CD4-positive, alpha-beta T cell treated with Interleukin-2 at 100 ng/mL for 4 hours (primary cell): ENCODE measurements at regions not wholly inside any gene's neighbourhood (a gene's known extent, or its start where the extent isn't known, plus 50 kb on each side); places are given as distances from the start of the nearest gene placed in this dataset.

Source experiments
- DNase-seq: peaks from one replicate; pipeline ENCODE4 v3.0.0-alpha.2; 2020; ENCODE audit warnings: low spot score

DNA sequence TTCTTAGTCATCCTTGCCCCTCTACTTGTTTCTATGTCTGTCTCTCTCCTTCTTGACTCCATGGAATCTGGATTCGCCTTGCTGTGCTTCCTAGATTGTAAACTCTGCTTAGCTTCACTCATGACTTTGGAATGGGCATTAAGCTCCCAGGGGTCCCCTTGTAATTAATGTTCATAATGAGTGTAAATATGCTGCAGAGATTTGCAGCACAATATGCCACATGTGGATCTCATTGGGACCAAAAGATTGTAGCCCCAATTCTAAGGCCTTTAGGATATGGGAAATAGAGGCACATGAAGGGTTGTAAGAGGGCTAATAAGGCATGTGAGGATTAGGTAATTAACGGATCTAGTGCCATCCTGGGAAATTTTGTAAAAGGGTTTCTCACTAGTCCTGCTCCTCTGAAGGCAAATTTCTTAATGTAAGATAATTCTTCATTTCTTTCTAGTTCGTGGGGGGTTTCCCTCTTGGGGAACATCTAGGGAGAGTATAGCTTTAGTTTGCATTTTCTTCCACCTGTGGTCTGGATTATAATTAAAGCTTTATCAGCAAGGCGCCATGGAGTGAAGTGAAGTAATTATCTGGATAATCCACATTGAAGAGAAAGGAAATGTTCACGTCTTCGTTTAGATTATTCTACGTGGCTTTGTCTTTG is 659.2 kb upstream of the PLXNA2 start:
- DNase-seq: no peak

DNA sequence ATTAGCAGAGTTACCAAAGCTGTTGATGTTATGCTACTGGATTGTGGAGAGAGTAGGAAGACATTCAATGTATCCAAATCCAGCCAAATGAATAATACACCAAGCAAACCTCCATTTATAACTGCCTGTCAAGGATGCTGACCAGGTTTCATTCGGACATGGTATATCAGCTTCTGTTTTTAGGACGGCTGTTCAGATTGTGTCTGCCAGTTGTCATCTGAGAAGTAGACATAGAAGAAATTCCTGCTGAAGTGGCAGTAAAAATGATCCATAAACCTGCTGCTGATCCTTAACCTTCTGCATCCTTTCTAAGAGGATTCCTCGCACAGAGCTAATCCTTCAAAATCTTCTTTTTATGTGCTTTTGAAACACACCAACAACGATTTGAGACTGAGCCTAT is 663.6 kb upstream of the PLXNA2 start:
- DNase-seq: no peak

DNA sequence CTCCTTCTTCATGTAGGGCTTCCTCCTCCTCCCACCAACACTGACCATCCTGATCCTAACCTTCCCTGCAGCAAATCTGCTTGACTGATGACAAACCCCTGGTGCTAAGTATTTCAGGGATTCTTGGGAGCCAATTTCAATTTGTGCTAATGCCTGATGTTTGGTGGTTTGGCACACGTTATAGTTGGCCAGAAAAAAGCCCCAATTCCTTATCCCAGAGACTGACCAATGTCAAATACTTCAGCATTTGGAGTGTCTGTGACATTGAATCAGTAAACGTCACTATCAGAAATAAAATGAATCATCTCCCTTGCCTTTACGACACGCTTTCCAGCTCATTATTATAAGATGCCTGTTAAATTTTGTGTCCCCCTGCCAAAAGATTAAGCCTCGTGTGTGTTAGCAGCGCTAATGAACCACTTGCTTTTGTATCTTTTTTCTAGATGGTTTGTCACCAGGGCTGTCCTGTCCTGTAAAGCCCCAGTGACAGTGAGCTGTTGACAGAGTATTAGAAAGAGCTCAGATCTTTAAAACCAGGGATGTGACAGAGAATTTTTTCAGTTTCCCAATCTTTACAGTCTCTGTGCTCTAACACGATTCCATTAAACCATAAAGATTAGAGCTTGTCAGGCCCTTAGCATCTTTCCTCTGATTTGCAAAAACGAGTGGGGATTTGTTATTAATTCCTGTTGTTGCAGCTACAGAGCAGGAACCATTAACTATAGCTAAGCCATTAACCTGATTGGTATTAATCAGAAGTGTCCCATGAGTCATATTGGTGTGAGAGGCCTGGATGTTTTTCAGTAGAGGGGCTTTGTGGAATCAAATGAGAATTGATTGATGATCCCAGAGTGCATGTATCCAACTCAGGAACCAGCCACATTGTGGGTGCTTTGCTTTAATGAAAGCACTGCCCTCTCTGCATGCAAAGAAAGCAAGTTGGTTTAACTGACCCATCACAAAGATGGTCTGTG is 665.1 kb upstream of the PLXNA2 start:
- DNase-seq: no peak

DNA sequence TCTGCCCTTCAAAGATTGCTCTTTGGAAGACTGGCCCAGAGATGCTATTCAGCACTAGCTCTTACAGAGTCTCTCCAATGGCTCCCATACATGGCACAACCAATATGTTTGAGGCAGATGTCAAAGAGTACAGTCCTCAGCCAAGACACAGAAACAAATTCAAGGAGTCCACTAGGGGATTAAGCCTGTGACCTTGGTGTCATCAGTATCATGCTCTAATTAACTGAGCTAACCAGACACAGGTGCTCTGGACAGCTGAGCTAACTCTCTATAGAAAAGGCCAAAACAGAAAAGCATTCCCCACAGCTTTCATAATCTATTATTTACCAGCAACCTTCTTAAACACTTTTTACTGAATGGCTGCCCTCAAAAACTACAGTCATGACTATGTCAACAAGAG is 666.0 kb upstream of the PLXNA2 start:
- no peak for DNase-seq

- no peak for DNase-seq
Measured at GRCh38 chr1:208917281-208917680, 666.2 kb upstream of the CAMK1G start.

DNA sequence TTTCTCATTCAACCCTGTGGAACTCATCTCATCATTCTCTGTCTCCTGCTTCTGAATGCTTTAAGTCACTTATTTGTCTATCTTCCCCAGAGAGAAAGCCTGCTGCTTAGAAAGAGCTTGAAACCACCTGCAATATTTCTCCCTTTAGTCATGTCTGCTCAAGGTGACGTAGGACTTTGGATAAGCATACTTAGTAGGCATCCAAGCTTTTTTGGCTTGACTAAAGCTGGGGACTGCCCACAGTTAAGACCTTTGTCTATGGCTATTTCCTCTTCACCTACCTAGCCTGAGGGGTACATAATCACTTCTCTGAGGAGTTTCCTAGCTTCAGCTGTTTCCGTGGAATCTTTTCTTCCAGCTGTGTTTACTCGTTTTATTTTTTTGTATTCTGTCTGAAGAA is 665.8 kb upstream of the CAMK1G start:
- DNase-seq: no peak

GRCh38 chr1:208918160-208918559 is 665.4 kb upstream of the CAMK1G start:
- DNase-seq: no peak

DNA sequence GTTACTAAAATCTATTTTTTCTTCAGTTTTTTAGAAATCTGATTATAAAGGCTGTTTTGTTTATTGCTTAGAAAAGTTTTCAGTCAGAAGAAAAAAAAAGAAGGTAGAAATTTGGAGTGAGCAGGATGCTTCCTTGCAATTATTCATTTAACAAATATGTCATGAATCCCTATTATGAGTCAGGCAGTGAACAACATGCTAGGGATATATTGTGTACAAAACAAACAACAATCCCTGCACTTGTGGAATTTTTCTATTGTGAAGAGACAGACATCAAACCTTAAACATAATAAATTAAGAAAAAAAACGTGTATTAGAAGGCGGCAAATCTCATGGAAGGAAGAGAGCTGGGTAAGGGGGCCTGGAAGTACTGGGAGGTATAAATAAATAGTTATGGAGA is 664.1 kb upstream of the CAMK1G start:
- no peak for DNase-seq

GRCh38 chr1:208921259-208921658 is 662.3 kb upstream of the CAMK1G start:
- no peak for DNase-seq

GRCh38 chr1:208923456-208923855 is 660.1 kb upstream of the CAMK1G start:
- no peak for DNase-seq

- DNase-seq: no peak
Measured at GRCh38 chr1:208923946-208924720, 659.4 kb upstream of the CAMK1G start.

- DNase-seq: no peak
Measured at GRCh38 chr1:208924928-208925327, 658.6 kb upstream of the CAMK1G start.

DNA sequence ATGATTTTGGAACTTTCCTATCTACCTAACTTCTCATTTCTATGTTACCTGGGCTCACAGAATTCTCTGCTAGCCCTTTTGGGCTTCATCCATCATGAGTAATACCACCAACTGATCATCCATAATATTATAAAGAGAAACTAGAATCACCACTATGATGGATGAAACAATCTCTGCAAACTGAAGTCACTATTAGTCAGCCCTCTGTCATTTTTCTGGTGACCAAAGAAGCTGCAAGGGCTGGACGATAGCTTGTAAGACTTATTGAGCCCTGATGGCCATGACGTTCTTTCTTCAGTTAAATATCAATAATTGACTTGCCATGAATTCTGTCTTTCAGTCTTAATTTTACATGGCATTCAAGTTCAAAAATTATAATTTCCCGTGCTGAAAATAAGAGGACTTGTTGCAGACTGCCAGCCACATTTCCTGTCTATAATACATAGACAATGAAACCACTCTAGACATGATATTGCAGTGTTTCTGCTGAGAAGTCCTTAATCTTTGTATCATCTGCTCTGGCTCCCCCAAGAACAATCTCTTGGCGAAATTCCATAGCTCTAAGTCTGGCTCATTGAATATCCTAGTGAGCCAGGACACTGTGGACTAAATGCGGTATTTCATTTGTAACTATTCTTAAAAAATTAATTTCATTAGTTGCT is 655.0 kb upstream of the CAMK1G start:
- no peak for DNase-seq

DNA sequence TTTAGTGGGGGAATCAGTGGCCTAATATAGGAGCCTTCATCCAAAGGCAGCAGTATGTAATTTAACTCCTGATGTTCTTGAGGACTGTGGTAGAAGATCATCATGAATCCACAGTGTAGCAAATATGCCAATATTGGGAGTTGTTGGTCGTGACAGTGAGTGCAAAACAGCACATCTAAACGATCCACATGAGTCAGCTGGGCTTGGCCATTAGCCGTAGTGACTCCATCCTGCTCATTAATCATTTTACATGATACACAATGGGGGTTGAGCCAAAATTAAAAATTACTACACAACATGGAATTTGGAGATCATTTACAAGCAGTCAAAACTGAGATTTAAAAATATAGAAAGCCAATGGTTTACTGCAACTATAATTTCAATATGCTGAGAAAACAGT is 653.9 kb upstream of the CAMK1G start:
- no peak for DNase-seq

GRCh38 chr1:208931936-208932335 is 651.6 kb upstream of the CAMK1G start:
- DNase-seq: no peak

- no peak for DNase-seq
Measured at GRCh38 chr1:208933984-208934525, 649.5 kb upstream of the CAMK1G start.

GRCh38 chr1:208934933-208935332 is 648.6 kb upstream of the CAMK1G start:
- no peak for DNase-seq

- no peak for DNase-seq
Measured at GRCh38 chr1:208935517-208936187, 647.9 kb upstream of the CAMK1G start.

DNA sequence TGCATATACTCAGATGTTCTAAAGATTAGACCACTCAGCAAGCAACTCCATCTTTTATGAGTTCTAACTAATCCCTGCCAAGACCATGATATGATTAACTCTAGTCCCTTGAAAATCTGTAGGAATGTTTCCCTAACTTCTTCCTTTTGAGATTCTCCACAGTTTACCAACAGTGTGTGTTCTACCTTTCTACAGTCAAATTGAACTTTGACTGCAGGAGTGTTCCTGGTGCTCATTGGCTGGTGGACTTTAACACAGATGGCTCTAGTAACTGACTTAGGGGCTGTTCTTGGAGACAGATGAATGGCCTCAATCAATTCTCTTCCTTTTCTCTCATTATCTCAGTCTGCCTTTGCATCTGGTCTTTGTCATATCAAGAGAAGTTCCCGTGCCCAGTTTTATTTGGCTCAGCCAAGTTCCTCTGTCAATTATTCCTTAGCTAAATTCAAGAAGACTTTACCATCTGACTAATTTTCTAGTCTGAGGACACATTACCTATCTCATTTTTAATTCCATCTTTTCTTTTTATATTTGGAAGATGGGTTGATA is 643.9 kb upstream of the CAMK1G start:
- DNase-seq: no peak

DNA sequence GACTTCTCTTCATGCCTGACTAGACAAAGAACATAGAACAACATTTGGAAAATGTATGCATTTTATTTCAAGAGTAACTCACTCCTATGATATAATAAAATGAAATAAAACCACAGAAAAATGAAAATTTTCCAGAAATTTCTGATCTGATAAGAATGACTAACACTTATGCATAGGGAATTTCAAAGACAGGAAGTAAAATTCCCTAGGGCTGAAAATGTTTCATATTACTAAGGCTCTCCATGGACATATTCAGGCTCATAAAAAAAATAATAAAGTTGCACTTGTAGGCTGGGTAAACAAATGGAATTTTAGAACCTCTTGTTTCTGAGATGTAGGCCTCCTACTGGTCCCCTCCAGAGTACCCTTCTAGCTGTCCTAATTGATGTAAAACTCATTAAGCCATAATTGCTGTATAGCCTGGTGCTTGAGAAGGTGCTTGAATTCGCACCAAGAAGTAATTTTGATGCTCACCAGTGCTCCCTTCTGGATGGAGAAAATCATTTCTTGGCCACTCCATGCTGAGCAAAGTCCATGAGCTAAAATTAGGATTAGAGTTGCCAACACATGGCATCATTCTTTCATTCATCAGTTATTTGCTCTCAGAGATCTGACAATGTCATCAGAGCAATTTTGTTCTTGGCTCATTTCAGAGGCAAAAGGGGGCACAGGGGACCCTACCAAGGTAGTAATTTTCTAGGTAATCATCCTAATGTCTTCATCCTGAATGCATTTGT is 641.0 kb upstream of the CAMK1G start:
- no peak for DNase-seq
